ENCODE measurements at regions not wholly inside any gene's neighbourhood (a gene's known extent, or its start where the extent isn't known, plus 50 kb on each side); places are given as distances from the start of the nearest gene placed in this dataset.

DNA sequence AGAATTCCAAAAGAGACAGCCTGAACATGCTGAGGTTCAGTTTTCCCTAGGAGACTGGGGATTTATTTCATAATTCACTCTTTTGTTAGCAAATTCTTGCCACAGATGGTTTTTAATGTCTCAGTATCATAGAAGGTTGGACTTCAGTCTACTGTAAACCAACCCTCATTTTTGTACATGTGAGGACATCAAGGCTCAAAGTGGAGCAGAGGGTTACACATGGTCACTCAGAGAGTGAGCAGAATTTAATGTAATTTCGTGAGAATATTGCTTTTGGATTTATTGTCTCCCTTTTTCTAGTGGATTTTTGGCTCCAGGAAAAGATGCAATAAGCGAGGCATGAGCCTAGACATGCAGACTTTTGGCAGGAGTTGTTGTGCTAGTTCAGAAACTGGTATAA lies 210.8 kb upstream of the JUN start:
- no peaks in the 10 kb centered on the region for H3K36me3 Mint-ChIP-seq (ENCODE audit: unreplicated experiment)
- TF ChIP-seq, protein P1, sequence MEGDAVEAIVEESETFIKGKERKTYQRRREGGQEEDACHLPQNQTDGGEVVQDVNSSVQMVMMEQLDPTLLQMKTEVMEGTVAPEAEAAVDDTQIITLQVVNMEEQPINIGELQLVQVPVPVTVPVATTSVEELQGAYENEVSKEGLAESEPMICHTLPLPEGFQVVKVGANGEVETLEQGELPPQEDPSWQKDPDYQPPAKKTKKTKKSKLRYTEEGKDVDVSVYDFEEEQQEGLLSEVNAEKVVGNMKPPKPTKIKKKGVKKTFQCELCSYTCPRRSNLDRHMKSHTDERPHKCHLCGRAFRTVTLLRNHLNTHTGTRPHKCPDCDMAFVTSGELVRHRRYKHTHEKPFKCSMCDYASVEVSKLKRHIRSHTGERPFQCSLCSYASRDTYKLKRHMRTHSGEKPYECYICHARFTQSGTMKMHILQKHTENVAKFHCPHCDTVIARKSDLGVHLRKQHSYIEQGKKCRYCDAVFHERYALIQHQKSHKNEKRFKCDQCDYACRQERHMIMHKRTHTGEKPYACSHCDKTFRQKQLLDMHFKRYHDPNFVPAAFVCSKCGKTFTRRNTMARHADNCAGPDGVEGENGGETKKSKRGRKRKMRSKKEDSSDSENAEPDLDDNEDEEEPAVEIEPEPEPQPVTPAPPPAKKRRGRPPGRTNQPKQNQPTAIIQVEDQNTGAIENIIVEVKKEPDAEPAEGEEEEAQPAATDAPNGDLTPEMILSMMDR (IDR thresholded peaks at IDR 0.05), result no peak
- peaks cover 2% of the 10 kb centered on the region for H3K4me1 Mint-ChIP-seq (ENCODE audit: unreplicated experiment)
- no peak overlapping the region for H3K27ac Mint-ChIP-seq (ENCODE audit: unreplicated experiment)
- DNase-seq (ENCODE audit: extremely low spot score, unreplicated experiment), result no peak
- H3K4me3 Mint-ChIP-seq (ENCODE audit: unreplicated experiment), result no peak overlapping the region
- peaks cover 9% of the 10 kb centered on the region for H3K27me3 Mint-ChIP-seq (ENCODE audit: unreplicated experiment)
- H3K9me3 Mint-ChIP-seq (ENCODE audit: unreplicated experiment), result no peaks in the 10 kb centered on the region

DNA sequence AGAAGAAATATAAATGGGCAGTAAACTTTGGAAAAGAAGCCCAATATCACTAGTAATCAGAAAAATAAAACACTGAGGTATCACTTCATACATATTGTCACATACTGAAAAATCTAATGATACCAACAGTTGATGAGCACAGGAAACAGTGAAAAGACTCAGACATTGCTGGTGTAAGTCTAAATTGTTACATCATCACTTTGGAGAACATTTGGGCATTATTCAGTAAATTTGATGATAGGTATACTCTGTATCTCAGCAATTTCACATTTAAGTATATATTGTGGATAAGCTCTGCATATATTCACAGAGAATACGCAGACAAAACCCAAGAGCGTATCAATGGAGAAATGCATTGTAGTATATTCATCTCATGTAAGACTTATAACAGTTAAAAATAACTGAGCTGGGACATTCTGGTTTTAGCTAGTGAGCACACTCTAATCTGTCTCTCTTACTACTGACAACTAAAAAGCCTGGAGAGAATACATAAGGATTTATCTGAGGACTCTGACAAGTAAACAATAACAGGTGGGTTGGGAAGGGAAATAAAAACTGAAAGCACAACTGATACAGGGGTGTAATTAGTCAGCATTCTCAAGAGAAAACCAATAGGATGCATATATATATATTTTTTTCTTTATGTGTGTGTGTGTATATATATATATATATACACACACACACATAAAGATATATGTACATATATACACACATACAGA lies 212.7 kb upstream of the JUN start:
- H3K36me3 Mint-ChIP-seq (ENCODE audit: unreplicated experiment), result no peaks in the 10 kb centered on the region
- no peak overlapping the region for H3K27ac Mint-ChIP-seq (ENCODE audit: unreplicated experiment)
- TF ChIP-seq, protein P1 (IDR thresholded peaks at IDR 0.05), result no peak
- no peak for DNase-seq (ENCODE audit: extremely low spot score, unreplicated experiment)
- H3K27me3 Mint-ChIP-seq (ENCODE audit: unreplicated experiment), result peaks cover 9% of the 10 kb centered on the region
- no peaks in the 10 kb centered on the region for H3K9me3 Mint-ChIP-seq (ENCODE audit: unreplicated experiment)
- peaks cover 2% of the 10 kb centered on the region for H3K4me1 Mint-ChIP-seq (ENCODE audit: unreplicated experiment)
- H3K4me3 Mint-ChIP-seq (ENCODE audit: unreplicated experiment), result no peak overlapping the region

DNA sequence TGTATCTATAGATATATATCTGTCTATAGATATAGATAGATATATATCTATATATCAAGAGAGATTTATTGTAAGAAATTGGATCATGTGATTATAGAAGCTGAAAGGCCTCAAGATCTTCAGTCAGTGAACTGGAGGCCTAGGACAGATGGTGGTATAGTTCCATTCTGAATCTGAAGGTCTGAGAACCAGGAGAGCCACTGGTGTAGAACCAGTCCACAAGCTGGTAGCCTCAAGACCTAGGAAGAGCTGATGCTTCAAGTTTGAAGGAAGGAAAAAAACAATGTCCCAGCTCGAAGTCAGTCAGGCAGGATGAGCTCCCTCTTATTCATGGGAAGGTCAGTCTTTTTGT lies 213.2 kb upstream of the JUN start:
- H3K4me3 Mint-ChIP-seq (ENCODE audit: unreplicated experiment), result no peak overlapping the region
- no peak for DNase-seq (ENCODE audit: extremely low spot score, unreplicated experiment)
- H3K9me3 Mint-ChIP-seq (ENCODE audit: unreplicated experiment), result no peaks in the 10 kb centered on the region
- peaks cover 2% of the 10 kb centered on the region for H3K4me1 Mint-ChIP-seq (ENCODE audit: unreplicated experiment)
- TF ChIP-seq, protein P1 (IDR thresholded peaks at IDR 0.05), result no peak
- peaks cover 7% of the 10 kb centered on the region for H3K27me3 Mint-ChIP-seq (ENCODE audit: unreplicated experiment)
- H3K36me3 Mint-ChIP-seq (ENCODE audit: unreplicated experiment), result no peaks in the 10 kb centered on the region
- no peak overlapping the region for H3K27ac Mint-ChIP-seq (ENCODE audit: unreplicated experiment)

DNA sequence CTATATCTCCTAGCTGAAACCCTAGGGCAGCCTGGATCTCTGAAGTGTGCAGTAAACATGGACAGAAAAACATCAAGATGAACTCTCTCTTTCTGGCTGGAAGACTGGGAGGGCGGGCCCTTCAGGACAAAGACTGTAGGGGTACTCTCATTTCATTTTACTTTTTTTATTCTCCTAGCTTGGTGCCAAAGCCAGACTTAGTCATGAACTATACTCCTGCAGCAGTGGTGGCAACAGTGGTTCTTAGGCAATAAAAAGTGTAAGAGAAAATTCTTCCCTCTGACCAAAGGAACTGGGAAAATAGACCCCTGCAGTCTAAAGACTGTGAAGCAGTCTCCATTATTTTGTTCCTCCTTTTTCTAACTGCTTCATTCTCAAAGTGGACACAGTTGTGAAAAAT lies 213.8 kb upstream of the JUN start:
- DNase-seq (ENCODE audit: extremely low spot score, unreplicated experiment), result no peak
- no peaks in the 10 kb centered on the region for H3K36me3 Mint-ChIP-seq (ENCODE audit: unreplicated experiment)
- peaks cover 2% of the 10 kb centered on the region for H3K4me1 Mint-ChIP-seq (ENCODE audit: unreplicated experiment)
- peaks cover 4% of the 10 kb centered on the region for H3K27me3 Mint-ChIP-seq (ENCODE audit: unreplicated experiment)
- TF ChIP-seq, protein P1 (IDR thresholded peaks at IDR 0.05), result no peak
- H3K27ac Mint-ChIP-seq (ENCODE audit: unreplicated experiment), result no peak overlapping the region
- H3K9me3 Mint-ChIP-seq (ENCODE audit: unreplicated experiment), result no peaks in the 10 kb centered on the region
- no peak overlapping the region for H3K4me3 Mint-ChIP-seq (ENCODE audit: unreplicated experiment)

DNA sequence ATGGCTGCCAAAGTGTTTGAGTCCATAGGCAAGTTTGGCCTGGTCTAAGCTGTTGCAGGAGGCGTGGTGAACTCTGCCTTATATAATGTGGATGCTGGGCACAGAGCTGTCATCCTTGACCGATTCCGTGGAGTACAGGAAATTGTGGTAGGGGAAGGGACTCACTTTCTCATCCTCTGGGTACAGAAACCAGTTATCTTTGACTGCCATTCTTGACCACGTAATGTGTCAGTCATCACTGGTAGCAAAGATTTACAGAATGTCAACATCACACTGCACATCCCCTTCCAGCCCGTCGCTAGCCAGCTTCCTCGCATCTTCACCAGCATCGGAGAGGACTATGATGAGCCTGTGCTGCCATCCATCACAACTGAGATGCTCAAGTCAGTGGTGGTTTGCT lies 215.8 kb upstream of the JUN start:
- no peak for DNase-seq (ENCODE audit: extremely low spot score, unreplicated experiment)
- no peaks in the 10 kb centered on the region for H3K27me3 Mint-ChIP-seq (ENCODE audit: unreplicated experiment)
- no peaks in the 10 kb centered on the region for H3K9me3 Mint-ChIP-seq (ENCODE audit: unreplicated experiment)
- H3K4me3 Mint-ChIP-seq (ENCODE audit: unreplicated experiment), result no peak overlapping the region
- TF ChIP-seq, protein P1 (IDR thresholded peaks at IDR 0.05), result no peak
- H3K36me3 Mint-ChIP-seq (ENCODE audit: unreplicated experiment), result no peaks in the 10 kb centered on the region
- no peak overlapping the region for H3K27ac Mint-ChIP-seq (ENCODE audit: unreplicated experiment)
- H3K4me1 Mint-ChIP-seq (ENCODE audit: unreplicated experiment), result peaks cover 2% of the 10 kb centered on the region

Data from osteocyte (in vitro differentiated cells).